ENCODE measurements at regions not wholly inside any gene's neighbourhood (a gene's known extent, or its start where the extent isn't known, plus 50 kb on each side); places are given as distances from the start of the nearest gene placed in this dataset.
"Not testable (repeated sequence)": the region's sequence is repeated elsewhere in the genome, so short reads cannot be mapped to it uniquely, and the experiment has no call there.

GRCh38 chr10:129171812-129172211 lies 295.2 kb upstream of the MGMT start:
- no peak for DNase-seq (ENCODE audit: low read depth)

GRCh38 chr10:129174232-129175014 lies 292.6 kb upstream of the MGMT start:
- no peak for DNase-seq (ENCODE audit: low read depth)

- DNase-seq (ENCODE audit: low read depth), result no peak
These were observed 287.6 kb upstream of the MGMT start for GRCh38 chr10:129179245-129179971.

GRCh38 chr10:129179972-129180678 lies 286.9 kb upstream of the MGMT start:
- no peak for DNase-seq (ENCODE audit: low read depth)

GRCh38 chr10:129184196-129184595 lies 282.8 kb upstream of the MGMT start:
- no peak for DNase-seq (ENCODE audit: low read depth)

- DNase-seq (ENCODE audit: low read depth), result no peak
These were observed 279.7 kb upstream of the MGMT start for GRCh38 chr10:129187331-129187730.

- no peak for DNase-seq (ENCODE audit: low read depth)
These were observed 275.2 kb upstream of the MGMT start for GRCh38 chr10:129191797-129192196.

GRCh38 chr10:129192344-129193128 lies 274.5 kb upstream of the MGMT start:
- no peak for DNase-seq (ENCODE audit: low read depth)

GRCh38 chr10:129193148-129193547 lies 273.9 kb upstream of the MGMT start:
- DNase-seq (ENCODE audit: low read depth), result no peak

- DNase-seq (ENCODE audit: low read depth), result no peak
These were observed 272.7 kb upstream of the MGMT start for GRCh38 chr10:129194181-129194870.

GRCh38 chr10:129199826-129200225 lies 267.2 kb upstream of the MGMT start:
- no peak for DNase-seq (ENCODE audit: low read depth)

- DNase-seq (ENCODE audit: low read depth), result no peak
These were observed 263.2 kb upstream of the MGMT start for GRCh38 chr10:129203819-129204218.

- DNase-seq (ENCODE audit: low read depth), result no peak
These were observed 259.7 kb upstream of the MGMT start for GRCh38 chr10:129207297-129207696.

- no peak for DNase-seq (ENCODE audit: low read depth)
These were observed 256.2 kb upstream of the MGMT start for GRCh38 chr10:129210876-129211275.

GRCh38 chr10:129213256-129213655 lies 253.8 kb upstream of the MGMT start:
- no peak for DNase-seq (ENCODE audit: low read depth)

GRCh38 chr10:129213996-129214395 lies 253.0 kb upstream of the MGMT start:
- DNase-seq (ENCODE audit: low read depth), result not testable (repeated sequence)

- DNase-seq (ENCODE audit: low read depth), result no peak
These were observed 247.7 kb upstream of the MGMT start for GRCh38 chr10:129219364-129219763.

GRCh38 chr10:129222436-129222835 lies 244.6 kb upstream of the MGMT start:
- DNase-seq (ENCODE audit: low read depth), result no peak

- DNase-seq (ENCODE audit: low read depth), result no peak
These were observed 243.7 kb upstream of the MGMT start for GRCh38 chr10:129223363-129223762.

GRCh38 chr10:129224065-129224464 lies 243.0 kb upstream of the MGMT start:
- no peak for DNase-seq (ENCODE audit: low read depth)

- no peak for DNase-seq (ENCODE audit: low read depth)
These were observed 235.2 kb upstream of the MGMT start for GRCh38 chr10:129231821-129232220.

Data from stimulated activated CD8-positive, alpha-beta memory T cell treated with anti-CD3 and anti-CD28 coated beads, Interleukin-7, amount 100 ng/mL, for 24 hours (primary cell).